NOMO-1 treated with DMSO at 0.1 percent for 48 hours (cell line): ENCODE measurements at regions not wholly inside any gene's neighbourhood (a gene's known extent, or its start where the extent isn't known, plus 50 kb on each side); places are given as distances from the start of the nearest gene placed in this dataset.

Experiments
- DNase-seq: peaks from one replicate; lab custom pipeline; 2025; ENCODE audit not compliant: unreplicated experiment; lab: John Stamatoyannopoulos, UW

DNA sequence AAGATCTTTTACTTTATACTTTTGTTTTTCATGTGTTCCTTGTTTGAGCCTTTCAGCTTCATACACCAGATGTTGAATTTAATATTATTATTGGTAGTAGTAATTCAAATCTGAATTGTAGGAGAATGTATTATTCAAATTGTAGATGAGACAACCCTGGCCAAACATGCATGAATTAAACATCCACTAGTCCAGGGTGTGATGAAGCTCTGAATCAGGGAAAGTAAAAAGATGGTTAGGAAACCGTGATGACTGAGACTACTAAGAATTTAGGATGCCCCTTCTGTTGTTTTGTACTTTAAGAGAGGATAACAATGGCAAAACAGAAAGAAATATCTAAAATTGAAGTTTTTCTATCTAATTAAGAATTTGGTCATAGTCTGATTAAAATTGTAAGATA lies 227.8 kb upstream of the CDH2 start:
- DNase-seq: no peak

GRCh38 chr18:28399781-28400362 lies 222.9 kb upstream of the CDH2 start:
- no peak for DNase-seq

DNA sequence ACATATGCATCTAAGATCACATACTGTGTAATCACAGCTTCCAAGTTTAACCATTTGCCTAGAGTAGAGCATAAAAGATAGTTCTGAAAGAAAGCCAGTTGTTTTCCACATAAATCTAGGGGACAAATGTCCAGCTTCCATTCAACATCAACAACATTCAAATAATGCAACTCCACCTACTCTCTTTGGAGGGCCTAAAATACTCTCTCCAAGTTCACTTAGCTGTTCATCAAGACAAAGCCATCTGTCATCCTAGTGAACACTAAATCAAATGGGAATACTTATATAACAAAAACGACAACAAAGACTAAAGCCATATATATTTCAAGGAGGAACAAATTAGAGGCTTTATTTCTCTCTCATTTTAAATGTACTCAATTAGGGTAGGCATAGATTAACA lies 221.5 kb upstream of the CDH2 start:
- no peak for DNase-seq

- DNase-seq: no peak
These were observed 213.1 kb upstream of the CDH2 start for GRCh38 chr18:28390022-28390421.

DNA sequence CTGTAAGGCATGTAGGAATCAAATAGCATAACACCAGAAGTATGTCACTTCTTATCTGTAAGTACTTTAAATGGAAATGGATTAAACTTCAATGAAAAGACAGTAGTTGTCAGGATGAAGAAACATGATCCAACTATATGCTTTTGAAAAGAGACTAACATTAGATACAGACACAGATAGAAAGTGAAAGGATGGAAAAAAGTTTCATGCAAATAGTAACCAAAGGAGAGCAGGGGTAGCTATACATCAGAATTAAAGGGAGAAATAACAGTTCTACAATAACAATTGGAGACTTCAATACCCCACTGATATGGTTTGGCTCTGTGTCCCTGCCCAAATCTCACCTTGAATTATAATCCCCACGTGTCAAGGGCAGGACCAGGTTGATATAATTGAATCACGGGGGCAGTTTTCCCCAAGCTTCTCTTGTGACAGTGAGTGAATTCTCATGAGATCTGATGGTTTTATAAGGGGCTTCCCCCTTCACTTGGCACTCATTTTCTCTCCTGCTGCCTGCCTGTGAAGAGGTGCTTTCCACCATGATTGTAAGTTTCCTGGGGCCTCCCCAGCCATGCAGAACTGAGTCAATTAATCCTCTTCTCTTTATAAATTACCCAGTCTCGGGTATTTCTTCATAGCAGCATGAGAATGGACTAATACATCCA lies 205.4 kb upstream of the CDH2 start:
- DNase-seq: no peak

DNA sequence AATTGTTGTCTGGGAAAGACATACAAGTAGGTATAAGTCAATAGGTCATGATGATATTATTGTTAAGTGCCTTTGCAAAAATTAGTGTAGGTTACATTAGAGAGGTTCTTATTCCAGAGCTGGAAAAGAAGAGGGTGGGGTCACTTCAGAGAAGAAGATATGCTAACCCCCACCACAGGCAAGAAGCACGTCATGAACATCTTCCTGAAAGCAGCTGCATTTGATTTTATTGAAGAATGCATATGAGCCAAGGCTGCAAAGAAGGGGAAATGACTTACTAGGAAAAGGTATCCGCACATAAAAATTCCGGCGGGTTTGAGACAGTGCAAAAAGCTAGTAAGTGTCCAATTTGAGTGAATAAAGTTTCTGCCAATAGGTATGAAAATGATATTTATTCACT lies 195.3 kb upstream of the CDH2 start:
- no peak for DNase-seq

GRCh38 chr18:28366676-28367075 lies 189.7 kb upstream of the CDH2 start:
- DNase-seq: no peak

DNA sequence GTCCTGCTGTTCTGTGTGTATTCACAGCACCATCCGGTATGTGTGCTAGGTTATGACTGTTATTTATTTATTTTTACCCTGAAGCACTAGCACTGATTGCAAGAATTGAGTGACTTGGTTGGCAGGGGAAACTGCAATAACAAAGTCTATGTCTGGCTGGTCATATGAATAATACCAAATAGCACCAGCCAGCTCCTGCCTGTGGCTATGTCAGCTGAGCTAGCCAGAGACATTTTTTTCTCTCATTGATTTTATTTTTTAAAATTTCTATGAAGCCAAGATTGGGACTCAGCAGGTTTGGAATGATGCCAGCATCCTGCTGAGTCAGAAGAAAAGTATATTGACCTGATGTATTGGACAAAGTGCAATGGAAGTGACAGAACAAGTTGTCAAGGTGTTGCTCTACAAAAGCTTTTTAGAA lies 188.5 kb upstream of the CDH2 start:
- no peak for DNase-seq

DNA sequence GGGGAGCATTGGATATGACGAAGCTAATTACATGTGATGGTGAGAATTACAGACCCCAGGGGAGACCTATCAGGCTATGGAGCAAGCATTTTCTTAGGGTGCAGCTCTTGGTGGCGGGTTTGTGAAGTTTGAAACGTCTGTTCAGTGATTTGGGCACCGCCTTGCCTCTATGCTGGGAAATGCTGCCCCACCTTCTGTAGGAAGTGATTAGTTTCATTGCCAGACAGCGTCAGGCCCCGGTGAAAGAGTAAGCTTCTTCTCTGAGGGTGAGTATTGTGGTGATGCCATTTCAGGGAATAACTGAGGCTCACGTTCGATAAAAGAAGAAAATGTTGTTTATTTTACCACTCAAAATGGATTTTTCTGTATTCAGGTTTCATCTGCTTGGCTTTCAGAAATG lies 186.2 kb upstream of the CDH2 start:
- no peak for DNase-seq

GRCh38 chr18:28359176-28359575 lies 182.2 kb upstream of the CDH2 start:
- DNase-seq: no peak

- DNase-seq: no peak
These were observed 181.0 kb upstream of the CDH2 start for GRCh38 chr18:28357766-28358401.

DNA sequence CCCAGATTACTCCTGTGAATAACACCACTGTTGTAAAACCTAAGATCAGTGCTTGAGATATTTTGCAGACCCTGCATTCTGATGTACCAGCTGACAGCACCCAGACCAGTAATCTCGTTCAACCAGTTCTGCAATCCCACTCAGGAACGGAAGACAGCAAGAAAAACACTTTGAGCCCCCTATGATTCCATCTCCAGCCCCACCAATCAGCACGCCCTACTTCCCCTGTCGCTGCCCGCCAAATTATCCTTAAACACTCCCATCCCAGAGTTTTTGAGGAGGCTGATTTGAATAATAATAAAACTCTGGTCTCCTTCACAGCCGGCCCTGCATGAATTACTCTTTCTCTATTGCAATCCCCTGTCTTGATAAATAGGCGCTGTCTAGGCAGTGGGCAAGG lies 173.9 kb upstream of the CDH2 start:
- DNase-seq: no peak

GRCh38 chr18:28342231-28342630 lies 165.3 kb upstream of the CDH2 start:
- no peak for DNase-seq

DNA sequence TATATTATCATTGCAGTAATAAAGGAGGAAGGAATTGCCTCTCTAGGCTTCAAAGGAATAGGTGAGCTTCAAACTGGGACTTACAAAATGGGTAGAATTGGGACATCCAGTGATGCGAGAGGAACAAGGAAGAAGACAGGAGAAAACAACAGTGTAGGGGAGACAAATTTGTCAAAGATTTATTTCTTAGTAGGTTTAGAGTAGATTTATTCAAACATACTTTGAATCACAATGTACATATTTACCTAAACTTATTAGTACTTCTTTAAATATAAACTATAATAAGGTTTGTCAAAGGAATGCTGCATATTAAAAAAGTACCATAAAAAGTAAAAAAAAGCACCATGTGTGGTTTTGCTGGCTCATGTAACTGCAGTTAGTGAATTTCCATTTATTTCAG lies 161.4 kb upstream of the CDH2 start:
- DNase-seq: no peak

DNA sequence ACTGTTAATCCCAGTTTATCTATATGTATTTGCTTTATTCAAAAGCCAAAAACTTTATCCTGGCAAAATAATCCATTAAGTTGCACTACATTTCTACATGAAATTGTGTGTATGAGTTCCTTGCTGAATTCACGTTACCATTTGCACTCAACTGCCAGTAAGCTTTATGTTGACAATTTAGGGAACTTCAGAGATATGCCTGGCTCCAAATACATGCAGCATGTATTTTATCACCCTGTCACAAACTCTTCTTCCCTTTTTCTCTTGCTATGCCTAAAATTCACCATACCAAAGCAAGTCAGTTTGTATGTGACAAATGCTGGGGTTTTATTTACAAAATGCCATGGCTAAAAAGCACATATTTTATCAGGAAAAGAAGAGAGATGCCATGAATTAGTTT lies 157.6 kb upstream of the CDH2 start:
- DNase-seq: no peak

- no peak for DNase-seq
These were observed 155.1 kb upstream of the CDH2 start for GRCh38 chr18:28332071-28332470.

DNA sequence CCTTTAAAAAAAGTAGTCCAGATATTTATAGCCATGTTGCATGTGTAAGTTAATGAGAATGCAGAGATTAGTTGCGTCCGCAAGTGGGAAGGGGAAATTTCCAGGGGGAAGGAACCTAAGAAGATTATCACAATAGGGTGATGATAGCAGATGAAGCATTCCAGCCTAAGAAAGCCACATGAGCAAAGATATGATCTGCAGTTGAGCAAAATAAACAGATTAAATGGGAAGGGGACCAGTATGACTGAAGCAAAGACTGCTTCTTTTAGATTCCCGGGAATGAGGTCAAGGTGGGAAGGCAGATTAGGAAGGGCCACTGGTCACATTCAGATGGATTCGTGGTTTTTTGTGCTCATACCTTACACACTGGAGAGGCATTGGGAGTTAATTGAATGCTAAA lies 154.6 kb upstream of the CDH2 start:
- no peak for DNase-seq

- DNase-seq: no peak
These were observed 136.7 kb upstream of the CDH2 start for GRCh38 chr18:28313602-28314001.

- DNase-seq: no peak
These were observed 111.9 kb upstream of the CDH2 start for GRCh38 chr18:28288784-28289183.

GRCh38 chr18:28287146-28287545 lies 110.2 kb upstream of the CDH2 start:
- no peak for DNase-seq

DNA sequence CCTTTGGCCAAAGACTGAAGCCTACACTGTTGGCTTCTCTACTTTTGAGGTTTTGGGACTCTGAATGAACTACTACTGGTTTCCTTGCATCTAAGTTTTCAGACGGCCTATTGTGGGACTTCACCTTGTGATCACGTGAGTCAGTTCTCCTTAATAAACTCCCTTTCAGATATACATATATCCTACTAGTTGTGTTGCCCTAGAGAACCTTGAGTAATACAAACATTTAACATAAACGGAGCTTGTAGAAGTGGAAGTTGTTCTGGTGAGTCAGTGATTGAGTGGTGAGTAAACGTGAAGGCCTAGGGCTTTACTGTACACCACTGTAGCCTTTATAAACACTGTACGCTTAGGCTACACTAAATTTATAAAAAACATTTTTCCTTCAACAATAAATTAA lies 107.2 kb upstream of the CDH2 start:
- DNase-seq: no peak

- DNase-seq: no peak
These were observed 104.5 kb upstream of the CDH2 start for GRCh38 chr18:28281400-28281799.

DNA sequence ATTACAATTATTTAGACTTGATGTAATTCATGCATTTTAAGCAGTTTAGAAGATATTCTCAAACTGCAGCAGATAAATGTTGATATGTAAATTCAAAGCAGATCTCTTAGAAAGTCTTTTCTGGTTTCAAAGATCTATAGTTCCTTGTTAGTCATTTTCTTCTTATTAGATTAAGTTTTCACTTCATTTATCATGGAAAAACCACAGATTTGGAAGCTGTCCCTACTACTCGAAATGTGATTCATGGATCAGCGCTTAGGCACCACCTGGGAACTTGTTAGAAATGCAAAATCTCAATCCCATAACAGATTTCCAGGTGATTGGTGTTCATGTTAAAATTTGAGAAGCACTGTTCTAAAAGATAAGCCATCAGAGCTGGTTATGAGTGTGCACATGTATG lies 92.8 kb upstream of the CDH2 start:
- no peak for DNase-seq
